ENCODE measurements at regions not wholly inside any gene's neighbourhood (a gene's known extent, or its start where the extent isn't known, plus 50 kb on each side); places are given as distances from the start of the nearest gene placed in this dataset.
"Not testable (repeated sequence)": the region's sequence is repeated elsewhere in the genome, so short reads cannot be mapped to it uniquely, and the experiment has no call there.

- Histone ChIP-seq H3K36me3 (ENCODE audit: insufficient read depth, low read length) (no peaks in the 10 kb centered on the region), H3K4me2 (ENCODE audit: low read depth, low read length, poor library complexity, severe bottlenecking) (no peak overlapping the region), H3K9ac (ENCODE audit: low read depth, low read length, poor library complexity, severe bottlenecking) (no peak overlapping the region), H3F3A (ENCODE audit: low read depth) (no peaks in the 10 kb centered on the region), H2AFZ (ENCODE audit: low read length) (no peak overlapping the region), H3K79me2 (ENCODE audit: insufficient read depth, low read length) (no peaks in the 10 kb centered on the region), H3K27me3 (ENCODE audit: insufficient read depth, low read length, poor library complexity, severe bottlenecking) (no peaks in the 10 kb centered on the region), H3K4me3 (ENCODE audit: low read length, poor library complexity, severe bottlenecking) (no peak overlapping the region), H3K4me1 (ENCODE audit: insufficient read depth, low read length, poor library complexity, severe bottlenecking) (no peaks in the 10 kb centered on the region), H4K20me1 (ENCODE audit: insufficient read depth, low read length, poor library complexity, severe bottlenecking) (no peaks in the 10 kb centered on the region), H3K9me2 (replicated peaks; ENCODE audit: low read depth, low read length) (no peaks in the 10 kb centered on the region), H3K9me3 (ENCODE audit: insufficient read depth, low read depth, low read length) (no peaks in the 10 kb centered on the region)
- TF ChIP-seq EZH2phosphoT487 (IDR thresholded peaks at IDR 0.05; ENCODE audit: borderline replicate concordance) (no peak), CTCF (conservative IDR thresholded peaks at IDR 0.05; ENCODE audit: low read length) (no peak)
These were observed 258.5 kb downstream of the CRLF2 start for GRCh38 chrX:953879-954482.

- Histone ChIP-seq H3K9me2 (replicated peaks; ENCODE audit: low read depth, low read length) (no peaks in the 10 kb centered on the region), H3K36me3 (ENCODE audit: insufficient read depth, low read length) (no peaks in the 10 kb centered on the region), H3K4me2 (ENCODE audit: low read depth, low read length, poor library complexity, severe bottlenecking) (no peak overlapping the region), H3K79me2 (ENCODE audit: insufficient read depth, low read length) (no peaks in the 10 kb centered on the region), H3F3A (ENCODE audit: low read depth) (no peaks in the 10 kb centered on the region), H3K9me3 (ENCODE audit: insufficient read depth, low read depth, low read length) (no peaks in the 10 kb centered on the region), H3K4me3 (ENCODE audit: low read length, poor library complexity, severe bottlenecking) (no peak overlapping the region), H4K20me1 (ENCODE audit: insufficient read depth, low read length, poor library complexity, severe bottlenecking) (no peaks in the 10 kb centered on the region), H3K9ac (ENCODE audit: low read depth, low read length, poor library complexity, severe bottlenecking) (no peak overlapping the region), H3K27me3 (ENCODE audit: insufficient read depth, low read length, poor library complexity, severe bottlenecking) (no peaks in the 10 kb centered on the region), H2AFZ (ENCODE audit: low read length) (no peak overlapping the region), H3K4me1 (ENCODE audit: insufficient read depth, low read length, poor library complexity, severe bottlenecking) (no peaks in the 10 kb centered on the region)
- TF ChIP-seq EZH2phosphoT487 (IDR thresholded peaks at IDR 0.05; ENCODE audit: borderline replicate concordance): no peak
- TF ChIP-seq CTCF (conservative IDR thresholded peaks at IDR 0.05; ENCODE audit: low read length): no peak
These were observed 259.6 kb downstream of the CRLF2 start for GRCh38 chrX:952816-953215.

- H3K27me3 ChIP-seq (ENCODE audit: insufficient read depth, low read length, poor library complexity, severe bottlenecking); H3K9me2 ChIP-seq (replicated peaks; ENCODE audit: low read depth, low read length); H3K4me3 ChIP-seq (ENCODE audit: low read length, poor library complexity, severe bottlenecking); H3K9me3 ChIP-seq (ENCODE audit: insufficient read depth, low read depth, low read length); H3K79me2 ChIP-seq (ENCODE audit: insufficient read depth, low read length); H3K36me3 ChIP-seq (ENCODE audit: insufficient read depth, low read length); H3K4me2 ChIP-seq (ENCODE audit: low read depth, low read length, poor library complexity, severe bottlenecking); H3K4me1 ChIP-seq (ENCODE audit: insufficient read depth, low read length, poor library complexity, severe bottlenecking); H3F3A ChIP-seq (ENCODE audit: low read depth); H4K20me1 ChIP-seq (ENCODE audit: insufficient read depth, low read length, poor library complexity, severe bottlenecking); H3K9ac ChIP-seq (ENCODE audit: low read depth, low read length, poor library complexity, severe bottlenecking); H2AFZ ChIP-seq (ENCODE audit: low read length): not testable (repeated sequence)
These were observed 265.2 kb downstream of the CRLF2 start for GRCh38 chrX:947262-947661.

GRCh38 chrX:943035-943434, 269.4 kb downstream of the CRLF2 start:
- Histone ChIP-seq H3K9me2 (replicated peaks; ENCODE audit: low read depth, low read length) (no peaks in the 10 kb centered on the region), H3K36me3 (ENCODE audit: insufficient read depth, low read length) (no peaks in the 10 kb centered on the region), H3K4me1 (ENCODE audit: insufficient read depth, low read length, poor library complexity, severe bottlenecking) (no peaks in the 10 kb centered on the region), H3K4me3 (ENCODE audit: low read length, poor library complexity, severe bottlenecking) (no peak overlapping the region), H3K9me3 (ENCODE audit: insufficient read depth, low read depth, low read length) (no peaks in the 10 kb centered on the region), H2AFZ (ENCODE audit: low read length) (no peak overlapping the region), H3K79me2 (ENCODE audit: insufficient read depth, low read length) (no peaks in the 10 kb centered on the region), H3F3A (ENCODE audit: low read depth) (no peaks in the 10 kb centered on the region), H3K4me2 (ENCODE audit: low read depth, low read length, poor library complexity, severe bottlenecking) (no peak overlapping the region), H3K9ac (ENCODE audit: low read depth, low read length, poor library complexity, severe bottlenecking) (no peak overlapping the region), H4K20me1 (ENCODE audit: insufficient read depth, low read length, poor library complexity, severe bottlenecking) (no peaks in the 10 kb centered on the region), H3K27me3 (ENCODE audit: insufficient read depth, low read length, poor library complexity, severe bottlenecking) (no peaks in the 10 kb centered on the region)
- no peak for TF ChIP-seq EZH2phosphoT487 (IDR thresholded peaks at IDR 0.05; ENCODE audit: borderline replicate concordance)
- no peak for TF ChIP-seq CTCF (conservative IDR thresholded peaks at IDR 0.05; ENCODE audit: low read length)

Data from Loucy (cell line).